GM06990 (cell line): ENCODE measurements at regions not wholly inside any gene's neighbourhood (a gene's known extent, or its start where the extent isn't known, plus 50 kb on each side); places are given as distances from the start of the nearest gene placed in this dataset.

Experiments
- DNase-seq: peaks from one replicate; pipeline ENCODE4 v3.0.0-alpha.2; 2011; ENCODE audit not compliant: insufficient read length; ENCODE audit errors: extremely low read depth
- H3K27me3 ChIP-seq: replicated peaks from 2 replicates; pipeline ENCODE4 v1.6.0; 2011; ENCODE audit warnings: low read length; ENCODE audit not compliant: control insufficient read depth, insufficient read depth
- H3K36me3 ChIP-seq: 2 replicates; pipeline ENCODE4 v1.5.1; 2011; ENCODE audit warnings: low read length; ENCODE audit not compliant: control insufficient read depth, insufficient read depth
- H3K4me3 ChIP-seq: replicated peaks from 2 replicates; pipeline ENCODE4 v1.5.1; 2011; ENCODE audit warnings: low read depth, mild to moderate bottlenecking, control low read depth, low read length
- CTCF ChIP-seq: IDR thresholded peaks from 2 replicates; pipeline ENCODE4 v1.5.1; 2011; ENCODE audit warnings: low read length, control low read depth, mild to moderate bottlenecking, inconsistent platforms; ENCODE audit not compliant: insufficient read depth, poor library complexity, severe bottlenecking

- no peak for TF ChIP-seq CTCF
- Histone ChIP-seq H3K4me3 (no peak overlapping the region), H3K27me3 (no peaks in the 10 kb centered on the region), H3K36me3 (no peaks in the 10 kb centered on the region)
- DNase-seq = no peak
Measured at GRCh38 chr18:1006965-1007364, 102.3 kb downstream of the ADCYAP1 start.

GRCh38 chr18:1011349-1011748 is 106.7 kb downstream of the ADCYAP1 start:
- Histone ChIP-seq H3K36me3 (no peaks in the 10 kb centered on the region), H3K4me3 (no peak overlapping the region)
- no peak for DNase-seq

GRCh38 chr18:1012775-1013174 is 108.1 kb downstream of the ADCYAP1 start:
- no peak overlapping the region for H3K4me3 ChIP-seq
- no peaks in the 10 kb centered on the region for H3K27me3 ChIP-seq
- no peak for TF ChIP-seq CTCF
- DNase-seq = no peak
- H3K36me3 ChIP-seq = no peaks in the 10 kb centered on the region

More at GRCh38 chr18:1011349-1011748, 106.7 kb downstream of the ADCYAP1 start:
- TF ChIP-seq CTCF = no peak
- no peaks in the 10 kb centered on the region for H3K27me3 ChIP-seq

- no peak for TF ChIP-seq CTCF
Measured at GRCh38 chr18:1013951-1014350, 109.3 kb downstream of the ADCYAP1 start.

GRCh38 chr18:1014509-1014908 is 109.8 kb downstream of the ADCYAP1 start:
- H3K36me3 ChIP-seq = no peaks in the 10 kb centered on the region
- TF ChIP-seq CTCF = no peak
- DNase-seq = no peak
- no peaks in the 10 kb centered on the region for H3K27me3 ChIP-seq
- H3K4me3 ChIP-seq = no peak overlapping the region

More at GRCh38 chr18:1013951-1014350, 109.3 kb downstream of the ADCYAP1 start:
- no peak for DNase-seq
- Histone ChIP-seq H3K36me3 (no peaks in the 10 kb centered on the region), H3K4me3 (no peak overlapping the region), H3K27me3 (no peaks in the 10 kb centered on the region)

GRCh38 chr18:1014951-1015624 is 110.4 kb downstream of the ADCYAP1 start:
- Histone ChIP-seq H3K36me3 (no peaks in the 10 kb centered on the region), H3K27me3 (no peaks in the 10 kb centered on the region), H3K4me3 (no peak overlapping the region)
- DNase-seq = no peak
- no peak for TF ChIP-seq CTCF
